HepG2 (cell line): ENCODE measurements at regions not wholly inside any gene's neighbourhood (a gene's known extent, or its start where the extent isn't known, plus 50 kb on each side); places are given as distances from the start of the nearest gene placed in this dataset.

Experiments used
- ATAC-seq: fragments of 200-7000 bp; cut with Tn5 transposase; 3 replicates; pipeline ENCODE4 v1.9.1; 2020; ENCODE audit warnings: mild to moderate bottlenecking, moderate library complexity
- BruUV-seq: library from RNA; stranded (reverse); fragments of 400-500 nt; replicated peaks from 2 replicates; lab custom pipeline; 2021; lab: Mats Ljungman, UMichigan
- CTCF ChIA-PET: fragments of 300-600 bp; formaldehyde crosslinking; extraction: SDS; loops from one replicate; lab custom pipeline; 2021; ENCODE audit warnings: low total read pairs, inconsistent platforms, low intra/inter-chr PET ratio; lab: Yijun Ruan, JAX
- POLR2A ChIA-PET: fragments of 350-600 bp; sonication (Branson Sonifier 250); formaldehyde crosslinking; loops from one replicate; lab custom pipeline; 2020; ENCODE audit warnings: antibody characterized with exemption, inconsistent platforms; lab: Yijun Ruan, JAX
- DNase-seq: peaks from one replicate; pipeline ENCODE4 v3.0.0-alpha.2; 2015; ENCODE audit warnings: low spot score
- FAIRE-seq: peaks from 3 replicates; lab custom pipeline; 2011; peaks lifted over from hg19 to GRCh38; lab: Jason Lieb, UNC
- H2AFZ ChIP-seq: one replicate; pipeline ENCODE4 v1.6.1; 2011; ENCODE audit warnings: low read length, inconsistent platforms
- H3K27ac ChIP-seq: fragments of 300-600 bp; 3 replicates; pipeline ENCODE4 v1.8.0; 2011; ENCODE audit warnings: mixed run types, mild to moderate bottlenecking, mixed read lengths, low read length, inconsistent platforms; ENCODE audit not compliant: insufficient read depth; ENCODE audit errors: extremely low read length
- H3K27me3 ChIP-seq, 2 experiments: fragments of 200-600 bp in 1 of 2; 2 replicates in 1 of 2; 3 replicates in 1 of 2; pipeline versions ENCODE4 v1.6.0 to v1.8.0; 2011; ENCODE audit warnings: low read length in 2 of 2, mild to moderate bottlenecking in 2 of 2, moderate library complexity in 2 of 2, inconsistent platforms in 1 of 2; ENCODE audit not compliant: insufficient read depth in 2 of 2, control insufficient read depth in 1 of 2
- H3K36me3 ChIP-seq, 2 experiments: fragments of 200-600 bp in 1 of 2; replicated peaks in 1 of 2; 2 replicates in 1 of 2; 3 replicates in 1 of 2; pipeline versions ENCODE4 v1.5.1 to v1.8.0; 2011; ENCODE audit warnings: low read length in 2 of 2, inconsistent platforms in 1 of 2; ENCODE audit not compliant: insufficient read depth in 2 of 2, control insufficient read depth in 1 of 2
- H3K4me1 ChIP-seq: 2 replicates; pipeline ENCODE4 v1.5.1; 2012; ENCODE audit warnings: low read length, inconsistent platforms; ENCODE audit not compliant: insufficient read depth
- H3K4me2 ChIP-seq: 2 replicates; pipeline ENCODE4 v1.6.0; 2011; ENCODE audit warnings: low read depth, low read length, inconsistent platforms
- H3K4me3 ChIP-seq, 3 experiments: fragments of 200-600 bp in 1 of 3; sonication (generic), shearing (Covaris generic) in 1 of 3; replicated peaks in 1 of 3; 2 replicates each; pipeline ENCODE4 v1.5.1; 2011 to 2016; ENCODE audit warnings: low read length in 3 of 3, inconsistent platforms in 2 of 3, low read depth in 2 of 3, mild to moderate bottlenecking in 2 of 3, control low read depth in 1 of 3, mixed read lengths in 1 of 3; ENCODE audit not compliant: insufficient read depth in 1 of 3
- H3K79me2 ChIP-seq: one replicate; pipeline ENCODE4 v1.6.1; 2011; ENCODE audit warnings: low read length, inconsistent platforms; ENCODE audit not compliant: insufficient read depth
- H3K9ac ChIP-seq: 2 replicates; pipeline ENCODE4 v1.6.0; 2011; ENCODE audit warnings: mild to moderate bottlenecking, low read depth, low read length, inconsistent platforms; ENCODE audit not compliant: insufficient read depth
- H3K9me3 ChIP-seq: 2 replicates; pipeline ENCODE4 v1.5.1; 2012; ENCODE audit warnings: mild to moderate bottlenecking, low read length
- H4K20me1 ChIP-seq: 2 replicates; pipeline ENCODE4 v1.6.0; 2011; ENCODE audit warnings: inconsistent platforms, mild to moderate bottlenecking, low read length, moderate library complexity; ENCODE audit not compliant: insufficient read depth
- DNMT3B ChIP-seq: conservative IDR thresholded peaks from 2 replicates; pipeline ENCODE4 v1.6.1; 2016; ENCODE audit warnings: missing biosample characterization, control low read depth
- ESRRA ChIP-seq: sonication (generic); formaldehyde crosslinking; IDR thresholded peaks from 2 replicates; pipeline ENCODE4 v1.5.1; 2020; ENCODE audit warnings: mild to moderate bottlenecking, low read depth, missing genetic modification reagents
- GMEB2 ChIP-seq: IDR thresholded peaks from 2 replicates; pipeline ENCODE4 v1.6.1; 2016; ENCODE audit warnings: missing biosample characterization, missing genetic modification reagents, low read depth
- HMGXB4 ChIP-seq, 2 experiments: sonication (generic) in 1 of 2; formaldehyde crosslinking in 1 of 2; IDR thresholded peaks; 2 replicates each; pipeline versions ENCODE4 v1.4.0 to v1.6.1; 2018 to 2020; ENCODE audit warnings: missing genetic modification reagents in 2 of 2, borderline replicate concordance in 1 of 2, low read depth in 1 of 2, mild to moderate bottlenecking in 1 of 2, missing biosample characterization in 1 of 2
- NFYB ChIP-seq: sonication (generic); formaldehyde crosslinking; IDR thresholded peaks from 2 replicates; pipeline ENCODE4 v1.4.0; 2020; ENCODE audit warnings: missing genetic modification reagents
- PCBP1 ChIP-seq: fragments of 200-400 bp; formaldehyde crosslinking; IDR thresholded peaks from 2 replicates; pipeline ENCODE4 v1.6.1; 2017; ENCODE audit warnings: mild to moderate bottlenecking, low read depth, low read length, borderline replicate concordance
- SNAPC4 ChIP-seq: sonication (generic); formaldehyde crosslinking; IDR thresholded peaks from 2 replicates; pipeline ENCODE4 v1.4.0; 2020; ENCODE audit warnings: mild to moderate bottlenecking, missing genetic modification reagents
- ZNF326 ChIP-seq: sonication (generic); formaldehyde crosslinking; IDR thresholded peaks from 2 replicates; pipeline ENCODE4 v1.4.0; 2020; ENCODE audit warnings: missing genetic modification reagents, borderline replicate concordance
- ZNF44 ChIP-seq: sonication (generic); formaldehyde crosslinking; IDR thresholded peaks from 2 replicates; pipeline ENCODE4 v1.5.1; 2020; ENCODE audit warnings: mild to moderate bottlenecking, missing genetic modification reagents
- ZNF629 ChIP-seq: sonication (generic); formaldehyde crosslinking; conservative IDR thresholded peaks from 2 replicates; pipeline ENCODE4 v1.5.0; 2020; ENCODE audit warnings: missing genetic modification reagents
- WGBS: methylation state at CpG from one replicate; pipeline ENCODE4 v1.1.6; 2017; ENCODE audit warnings: low lambda C conversion rate; 5-methylcytosine and 5-hydroxymethylcytosine counted together
- in situ Hi-C: cut with HindIII; loops from 2 replicates; pipeline ENCODE4 v1.10.0; 2017; ENCODE audit warnings: low pct_unique_long_range_greater_than_20kb; ENCODE audit not compliant: extremely low pct_ligation_motif_present
- intact Hi-C: fragments of 100-400 bp; cut with micrococcal nuclease; formaldehyde crosslinking; loops from one replicate; pipeline ENCODE4 v1.10.0; 2022; ENCODE audit not compliant: unreplicated experiment

GRCh38 chr10:121654021-121654545, 55.8 kb upstream of the FGFR2 start:
- no peak overlapping the region for H3K4me2 ChIP-seq
- H3K9ac ChIP-seq, result no peak overlapping the region
- H2AFZ ChIP-seq, result no peak overlapping the region
- FAIRE-seq (no peak), DNase-seq (no peak), ATAC-seq (no peak)
- intact Hi-C loops, result no loop called here
- no peaks in the 10 kb centered on the region for H3K4me1 ChIP-seq
- H3K9me3 ChIP-seq, result no peaks in the 10 kb centered on the region
- no peaks in the 10 kb centered on the region for H3K27me3 ChIP-seq
- 68% methylated on average over 10 of the region's 10 CpGs for WGBS
- H3K27ac ChIP-seq, result no peak overlapping the region
- TF ChIP-seq NFYB (CRISPR knock-in tag) (no peak), GMEB2 (CRISPR knock-in tag) (no peak), ZNF629 (CRISPR knock-in tag) (no peak)
- ChIA-PET CTCF (no interaction called here), POLR2A (no interaction called here)
- no peaks in the 10 kb centered on the region for H3K79me2 ChIP-seq
- in situ Hi-C loops, result no loop called here
- no peaks in the 10 kb centered on the region for H3K36me3 ChIP-seq
- BruUV-seq, result no TSS peak
- no peak overlapping the region for H3K4me3 ChIP-seq
- H4K20me1 ChIP-seq, result no peaks in the 10 kb centered on the region

- WGBS, result 44% methylated on average over 8 of the region's 8 CpGs
- ChIA-PET CTCF (no interaction called here), POLR2A (no interaction called here)
- ATAC-seq (no peak), FAIRE-seq (no peak), DNase-seq (no peak)
- Histone ChIP-seq H3K9ac (no peak overlapping the region), H3K27me3 (no peaks in the 10 kb centered on the region), H3K4me1 (no peaks in the 10 kb centered on the region), H3K79me2 (no peaks in the 10 kb centered on the region), H2AFZ (no peak overlapping the region), H3K27ac (no peak overlapping the region), H3K4me3 (no peak overlapping the region), H4K20me1 (no peaks in the 10 kb centered on the region), H3K9me3 (no peaks in the 10 kb centered on the region), H3K4me2 (no peak overlapping the region), H3K36me3 (no peaks in the 10 kb centered on the region)
- in situ Hi-C loops (no loop called here), intact Hi-C loops (no loop called here)
- BruUV-seq, result no TSS peak
- no peak for TF ChIP-seq HMGXB4 (CRISPR knock-in tag; IDR thresholded peaks at IDR 0.05; ENCODE audit: borderline replicate concordance in 1 of 2, low read depth in 1 of 2)
- no peak for TF ChIP-seq ZNF44 (CRISPR knock-in tag)
- TF ChIP-seq ZNF326 (CRISPR knock-in tag), result no peak
- no peak for TF ChIP-seq ESRRA (CRISPR knock-in tag)
- TF ChIP-seq DNMT3B, result no peak
- no peak for TF ChIP-seq SNAPC4 (CRISPR knock-in tag)
- no peak for TF ChIP-seq PCBP1
Observed at GRCh38 chr10:121653608-121654007, 55.4 kb upstream of the FGFR2 start.
